Putamen (tissue), 1 donor: ENCODE measurements at regions not wholly inside any gene's neighbourhood (a gene's known extent, or its start where the extent isn't known, plus 50 kb on each side); places are given as distances from the start of the nearest gene placed in this dataset.
"Not testable (repeated sequence)": the region's sequence is repeated elsewhere in the genome, so short reads cannot be mapped to it uniquely, and the experiment has no call there.

ENCODE experiments used
- DNase-seq: peaks from one replicate; pipeline ENCODE4 v3.0.0-alpha.2; 2016; ENCODE audit warnings: low spot score

- DNase-seq, result no peak
These were observed 477.6 kb downstream of the TMEM232 start for GRCh38 chr5:110248921-110249320.

GRCh38 chr5:110250355-110250754 is 476.1 kb downstream of the TMEM232 start:
- DNase-seq, result no peak

GRCh38 chr5:110250755-110251154 is 475.7 kb downstream of the TMEM232 start:
- DNase-seq, result no peak

- DNase-seq, result no peak
These were observed 475.1 kb downstream of the TMEM232 start for GRCh38 chr5:110251366-110251765.

- no peak for DNase-seq
These were observed 471.3 kb downstream of the TMEM232 start for GRCh38 chr5:110255194-110255593.

- no peak for DNase-seq
These were observed 470.2 kb downstream of the TMEM232 start for GRCh38 chr5:110256298-110256697.

- DNase-seq, result no peak
These were observed 468.5 kb downstream of the TMEM232 start for GRCh38 chr5:110257971-110258370.

- DNase-seq, result no peak
These were observed 467.8 kb downstream of the TMEM232 start for GRCh38 chr5:110258460-110259216.

- no peak for DNase-seq
These were observed 463.7 kb downstream of the TMEM232 start for GRCh38 chr5:110262749-110263148.

GRCh38 chr5:110264661-110265060 is 461.8 kb downstream of the TMEM232 start:
- DNase-seq, result no peak

GRCh38 chr5:110265162-110265561 is 461.3 kb downstream of the TMEM232 start:
- no peak for DNase-seq

- DNase-seq, result no peak
These were observed 458.8 kb downstream of the TMEM232 start for GRCh38 chr5:110267714-110268113.

- DNase-seq, result no peak
These were observed 458.2 kb downstream of the TMEM232 start for GRCh38 chr5:110268283-110268682.

GRCh38 chr5:110268985-110269384 is 457.5 kb downstream of the TMEM232 start:
- no peak for DNase-seq

GRCh38 chr5:110269478-110270142 is 456.9 kb downstream of the TMEM232 start:
- no peak for DNase-seq

- DNase-seq, result no peak
These were observed 450.6 kb downstream of the TMEM232 start for GRCh38 chr5:110275878-110276277.

- DNase-seq, result not testable (repeated sequence)
These were observed 448.0 kb downstream of the TMEM232 start for GRCh38 chr5:110278449-110278848.

- not testable (repeated sequence) for DNase-seq
These were observed 442.4 kb downstream of the TMEM232 start for GRCh38 chr5:110284121-110284520.

- no peak for DNase-seq
These were observed 437.5 kb downstream of the TMEM232 start for GRCh38 chr5:110288766-110289511.

GRCh38 chr5:110289512-110289810 is 437.0 kb downstream of the TMEM232 start:
- DNase-seq, result no peak

GRCh38 chr5:110290542-110290941 is 435.9 kb downstream of the TMEM232 start:
- no peak for DNase-seq

- no peak for DNase-seq
These were observed 432.2 kb downstream of the TMEM232 start for GRCh38 chr5:110294281-110294680.

- no peak for DNase-seq
These were observed 429.3 kb downstream of the TMEM232 start for GRCh38 chr5:110297152-110297670.
